ENCODE measurements at regions not wholly inside any gene's neighbourhood (a gene's known extent, or its start where the extent isn't known, plus 50 kb on each side); places are given as distances from the start of the nearest gene placed in this dataset.
A peak's percentile ranks its signal among the peaks of the same experiment; 100 is the strongest.
"Not testable (repeated sequence)": the region's sequence is repeated elsewhere in the genome, so short reads cannot be mapped to it uniquely, and the experiment has no call there.

DNA sequence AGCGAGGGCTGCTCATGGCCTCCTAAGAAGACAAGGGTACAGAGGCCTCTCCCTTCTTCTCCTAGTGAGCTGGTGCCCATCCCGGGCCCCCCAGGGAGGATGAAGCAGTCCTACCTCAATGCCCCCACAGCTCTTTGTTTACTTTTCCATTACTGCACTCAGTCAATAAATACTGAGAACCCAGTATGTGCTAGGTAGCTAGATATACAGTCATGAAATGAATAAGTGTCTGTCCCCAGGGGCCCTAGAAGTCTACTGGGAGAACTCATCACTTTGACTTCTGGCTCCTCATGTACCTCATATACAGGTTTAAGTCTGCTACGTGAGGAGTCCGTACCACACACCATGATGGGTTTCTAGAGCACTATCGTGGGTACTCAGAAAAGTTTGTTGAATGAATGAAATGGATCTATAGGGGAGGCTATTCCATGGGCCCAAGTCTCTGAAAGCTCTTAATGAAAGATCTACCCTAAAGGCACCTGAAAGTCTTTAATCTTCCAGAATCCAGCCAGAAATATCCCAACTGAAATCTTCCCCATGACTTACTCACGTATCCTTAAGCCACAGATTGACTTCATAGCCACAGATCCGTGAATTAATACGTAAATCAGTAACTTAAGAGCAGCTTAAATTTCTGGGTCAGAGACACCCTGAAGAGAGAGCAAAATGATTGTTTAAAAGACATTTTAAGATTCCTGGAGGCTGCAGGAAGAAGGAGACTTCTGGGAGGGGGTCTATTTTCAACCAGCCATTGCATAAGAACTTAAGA lies 51.6 kb upstream of the POMP start:
- no peak for DNase-seq

DNA sequence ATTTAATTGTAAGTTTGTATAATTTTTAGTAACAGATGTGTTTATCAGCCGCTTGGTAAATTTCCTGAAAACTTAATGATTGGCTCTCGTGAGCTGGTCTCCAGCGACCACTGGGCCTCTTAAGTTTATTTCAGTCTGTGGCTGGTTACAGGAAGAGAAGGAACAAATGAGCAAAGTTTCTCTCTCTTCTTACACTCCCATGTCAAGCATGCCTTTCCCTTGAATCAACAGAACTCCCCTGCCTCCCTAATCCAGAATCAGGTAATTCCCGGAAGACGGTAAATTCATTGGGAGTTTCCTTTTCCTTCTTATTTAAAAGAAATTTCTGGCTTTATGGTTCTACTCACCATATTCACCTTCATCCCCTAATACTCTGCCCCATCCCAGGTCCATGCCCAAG lies 52.5 kb upstream of the POMP start:
- no peak for DNase-seq

DNA sequence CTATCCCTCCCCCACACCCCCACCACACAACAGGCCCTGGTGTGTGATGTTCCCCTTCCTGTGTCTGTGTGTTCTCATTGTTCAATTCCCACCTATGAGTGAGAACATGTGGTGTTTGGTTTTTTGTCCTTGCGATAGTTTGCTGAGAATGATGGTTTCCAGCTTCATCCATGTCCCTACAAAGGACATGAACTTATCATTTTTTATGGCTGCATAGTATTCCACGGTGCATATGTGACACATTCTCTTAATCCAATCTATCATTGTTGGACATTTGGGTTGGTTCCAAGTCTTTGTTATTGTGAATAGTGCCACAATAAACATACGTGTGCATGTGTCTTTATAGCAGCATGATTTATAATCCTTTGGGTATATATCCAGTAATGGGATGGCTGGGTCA lies 53.8 kb upstream of the POMP start:
- not testable (repeated sequence) for DNase-seq

DNA sequence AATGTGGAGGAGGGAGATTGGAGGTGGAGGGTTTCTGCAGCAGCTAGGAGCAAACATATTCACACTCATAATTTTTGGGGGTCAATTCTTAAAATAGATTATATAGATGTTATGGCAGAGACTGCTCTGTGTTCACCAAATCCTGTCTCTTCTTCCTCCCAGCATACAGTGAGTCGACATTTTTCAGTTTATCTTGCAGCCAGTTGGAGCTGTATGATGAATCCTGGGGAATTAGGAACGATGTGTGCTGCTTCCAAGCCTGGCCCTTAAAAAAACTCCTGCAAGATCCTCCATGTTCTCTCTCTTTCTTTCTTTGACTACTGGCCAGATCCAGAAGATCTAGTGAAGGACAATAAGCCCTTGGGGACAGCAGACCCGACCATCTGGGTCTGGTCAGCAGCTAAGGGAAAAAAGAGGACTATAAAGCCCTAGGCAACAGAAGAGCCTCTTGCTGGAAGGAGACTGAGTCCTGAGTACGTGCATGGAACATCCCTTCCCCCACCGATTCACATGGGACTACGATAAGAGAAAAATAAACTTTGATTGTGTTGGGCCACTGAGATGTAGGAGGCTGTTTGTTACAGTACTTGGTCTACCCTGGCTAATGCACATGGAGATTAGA lies 55.8 kb upstream of the POMP start:
- no peak for DNase-seq

DNA sequence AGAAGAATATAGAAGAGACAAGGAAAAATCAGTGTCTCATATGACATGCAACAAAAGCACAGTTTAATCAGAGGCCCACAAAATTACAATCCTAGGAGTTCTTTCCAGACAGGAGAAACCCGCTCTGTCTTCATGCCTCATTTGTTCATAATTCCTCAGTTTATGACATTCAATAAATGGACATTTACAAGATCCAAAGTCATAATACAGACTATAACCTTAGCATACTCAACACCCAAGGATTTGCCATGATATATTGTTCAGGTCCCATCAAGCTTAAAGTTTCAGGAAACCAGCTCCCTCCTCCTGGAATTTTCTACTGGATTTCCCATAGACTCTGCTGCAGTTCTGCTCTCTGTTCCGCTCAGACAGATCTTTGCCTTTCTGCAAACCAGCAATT lies 56.4 kb upstream of the POMP start:
- DNase-seq: no peak

DNA sequence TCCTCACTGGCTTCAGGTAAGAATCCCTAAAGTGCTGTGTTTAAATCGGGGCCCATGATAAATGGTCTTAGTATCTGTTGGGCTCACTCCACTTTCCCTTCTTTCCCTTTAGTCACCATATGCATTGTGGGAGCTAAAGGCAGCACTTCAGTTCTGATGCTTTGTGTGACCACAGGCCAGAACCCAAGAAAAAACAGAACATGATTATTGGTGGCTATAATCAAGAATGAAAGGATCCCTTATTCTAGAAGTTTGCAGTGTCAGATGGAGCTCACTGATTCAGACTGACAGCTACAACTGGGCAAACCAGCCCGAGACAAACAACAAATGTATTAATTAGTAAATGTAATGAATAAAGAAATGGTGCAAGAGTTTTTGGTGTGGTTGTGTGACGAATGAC lies 57.3 kb upstream of the POMP start:
- no peak for DNase-seq

DNA sequence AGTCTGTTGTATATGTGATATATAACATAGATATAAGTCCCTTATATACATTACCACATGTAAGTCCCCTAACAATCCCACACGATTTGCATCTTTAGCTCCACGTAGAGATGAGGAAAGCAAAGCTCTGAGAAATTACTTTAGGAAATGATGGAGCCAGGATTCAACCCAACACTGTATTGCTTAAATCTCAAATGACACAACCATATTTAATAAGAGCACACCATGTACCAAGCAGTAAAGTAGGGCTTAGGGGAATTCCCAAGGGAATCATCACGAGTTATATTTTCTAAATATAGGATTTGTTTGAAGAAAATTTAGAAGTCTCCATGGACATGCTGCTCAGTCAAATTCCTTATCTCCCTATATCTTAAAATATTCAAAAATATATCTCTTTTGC lies 61.3 kb upstream of the POMP start:
- no peak for DNase-seq

DNA sequence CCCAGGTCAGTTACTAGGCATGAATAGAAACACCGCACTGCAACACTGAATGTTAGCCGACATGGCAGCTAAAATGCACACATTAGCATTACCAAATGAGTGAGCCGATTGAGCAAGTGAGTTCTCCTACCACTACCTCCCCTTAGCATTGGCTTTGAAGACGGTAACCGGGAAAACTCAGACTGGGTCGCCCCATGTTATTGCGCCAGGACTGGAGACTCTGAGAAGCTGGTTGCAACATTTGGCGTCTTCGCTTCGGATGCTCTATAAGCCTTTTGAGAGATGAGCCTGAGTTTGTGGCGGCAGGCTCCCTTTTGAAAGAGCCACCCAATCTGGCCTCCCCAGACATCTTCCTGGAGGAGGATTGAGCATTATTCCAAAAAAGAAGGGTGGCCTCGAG lies 68.5 kb upstream of the POMP start:
- DNase-seq: no peak

DNA sequence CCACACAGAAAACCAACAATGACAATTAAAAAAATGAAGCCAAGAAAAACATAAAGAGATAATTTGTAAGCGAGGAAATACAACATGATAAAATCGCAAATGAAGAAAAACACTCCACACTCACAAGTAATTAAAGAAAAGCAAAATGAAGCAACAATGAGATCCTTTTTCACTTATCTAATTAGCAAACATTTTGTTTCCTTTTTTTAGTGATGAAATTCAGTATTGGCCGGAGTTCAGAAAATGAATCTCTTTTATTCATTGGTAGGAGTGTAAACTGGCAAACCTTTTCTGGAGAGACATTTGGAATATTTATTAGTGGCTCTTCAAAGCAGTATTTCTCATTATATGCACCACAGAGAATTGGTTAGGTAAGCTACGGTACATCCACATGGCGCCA lies 70.6 kb upstream of the POMP start:
- DNase-seq: no peak

DNA sequence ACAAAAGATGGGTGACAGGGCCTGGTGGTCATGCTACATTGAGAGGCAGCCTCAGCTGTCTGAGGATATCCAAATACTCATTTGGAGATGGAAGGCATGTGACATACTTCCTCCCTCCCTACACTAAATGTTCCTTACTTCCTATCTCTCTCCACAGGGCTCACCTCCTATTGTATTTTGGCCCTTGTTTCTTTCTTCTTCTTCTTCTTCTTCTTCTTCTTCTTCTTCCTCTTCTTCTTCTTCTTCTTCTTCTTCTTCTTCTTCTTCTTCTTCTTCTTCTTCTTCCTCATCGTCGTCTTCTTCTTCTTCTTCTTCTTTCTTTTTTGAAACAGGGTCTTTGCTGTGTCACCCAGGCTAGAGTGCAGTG lies 71.8 kb upstream of the POMP start:
- no peak for DNase-seq

DNA sequence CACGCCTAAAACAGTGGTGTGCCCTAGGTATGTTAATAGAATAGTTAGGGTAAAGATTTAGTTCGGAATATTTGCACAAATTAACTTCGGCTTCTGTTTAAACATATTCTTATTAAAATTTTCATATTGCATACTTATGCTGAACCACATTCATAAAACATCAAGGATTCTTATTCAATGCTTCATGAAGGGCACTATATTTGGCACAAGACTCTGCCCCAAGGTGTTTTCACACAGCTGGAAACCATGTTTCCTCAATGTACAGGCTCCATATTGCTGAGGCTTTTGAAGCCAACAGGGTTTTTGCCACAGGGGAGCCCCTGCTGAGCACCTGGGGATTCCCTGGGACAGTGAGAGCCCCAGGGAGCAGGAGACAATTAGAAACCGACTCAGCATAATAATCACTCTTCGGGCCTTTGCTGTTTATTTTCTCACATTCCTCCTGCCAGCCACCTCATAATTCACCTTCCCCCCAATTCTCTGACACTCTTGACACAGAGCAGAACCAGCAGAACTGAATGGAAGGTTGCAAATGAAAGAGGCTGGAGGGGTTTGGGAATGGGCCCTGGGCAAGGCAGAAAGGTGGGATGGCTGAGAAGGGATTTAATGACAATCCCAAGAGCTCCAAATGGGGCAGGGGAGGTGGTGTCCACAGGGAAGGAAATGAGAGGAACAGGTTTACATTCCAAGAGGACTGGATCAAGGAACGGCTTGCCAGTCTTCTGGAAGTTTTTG lies 72.3 kb upstream of the POMP start:
- no peak for DNase-seq

DNA sequence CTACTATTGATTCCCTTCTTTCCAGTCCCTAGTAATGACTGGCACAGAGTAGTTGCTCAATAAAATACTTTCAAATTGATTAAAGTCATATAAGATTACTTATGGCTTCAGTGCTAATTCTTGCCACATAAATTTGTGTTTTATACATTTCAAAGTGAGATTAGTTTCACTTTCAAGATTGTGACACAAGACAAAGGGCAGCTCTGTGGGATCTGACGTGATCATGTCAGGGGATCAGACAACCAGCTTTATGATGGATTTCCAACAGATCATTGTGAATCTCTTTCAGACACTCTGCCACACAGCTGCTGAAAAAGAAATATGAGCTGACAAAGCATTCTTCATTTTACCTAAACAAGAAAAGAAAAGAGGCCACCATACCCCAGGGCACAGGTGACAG lies 73.4 kb upstream of the POMP start:
- no peak for DNase-seq

DNA sequence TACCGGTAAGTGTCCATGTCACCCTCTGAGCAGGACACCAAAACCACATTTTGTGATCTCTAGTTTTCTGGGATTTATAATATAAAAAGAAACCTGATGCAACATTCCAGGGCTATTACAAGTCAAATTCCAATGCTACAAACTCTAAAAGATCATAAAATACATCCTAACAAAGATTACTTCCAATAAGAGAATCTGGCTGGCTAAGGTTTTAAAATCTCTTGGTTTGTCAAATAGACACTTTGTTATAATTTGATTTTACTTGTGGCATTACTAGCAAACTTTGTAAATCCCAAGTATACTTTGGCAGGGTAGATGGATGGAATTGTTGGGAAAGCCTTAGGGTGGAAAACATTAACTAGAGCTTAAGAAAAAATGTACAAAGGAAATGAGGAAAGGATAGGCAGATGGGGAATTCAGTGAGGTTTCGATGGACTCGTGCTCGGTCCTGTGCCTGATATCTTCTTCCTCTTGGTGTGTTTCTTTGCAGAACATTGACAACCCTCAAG lies 74.0 kb upstream of the POMP start:
- DNase-seq: no peak

DNA sequence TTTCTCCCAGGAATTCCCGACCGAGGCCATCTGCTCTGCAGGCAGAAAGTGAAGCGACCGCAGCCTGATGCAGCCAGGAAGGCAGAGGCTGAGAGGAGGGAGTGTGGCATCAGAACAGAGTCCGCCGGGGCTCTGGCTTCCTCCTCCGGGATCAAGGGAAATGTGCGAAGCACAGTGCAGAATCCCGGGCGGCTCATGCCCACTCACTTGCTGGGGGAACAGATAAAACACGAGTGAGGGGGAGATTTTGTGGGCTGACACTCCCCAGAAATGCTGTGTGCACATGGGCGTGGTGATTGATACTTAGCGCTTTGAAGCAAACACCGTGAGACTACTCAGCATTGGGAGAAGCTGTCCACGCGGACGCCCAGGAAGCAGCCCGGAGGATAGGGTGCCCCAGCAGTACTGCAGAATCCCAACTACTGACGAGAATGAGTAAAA lies 75.3 kb upstream of the POMP start:
- DNase-seq: no peak

DNA sequence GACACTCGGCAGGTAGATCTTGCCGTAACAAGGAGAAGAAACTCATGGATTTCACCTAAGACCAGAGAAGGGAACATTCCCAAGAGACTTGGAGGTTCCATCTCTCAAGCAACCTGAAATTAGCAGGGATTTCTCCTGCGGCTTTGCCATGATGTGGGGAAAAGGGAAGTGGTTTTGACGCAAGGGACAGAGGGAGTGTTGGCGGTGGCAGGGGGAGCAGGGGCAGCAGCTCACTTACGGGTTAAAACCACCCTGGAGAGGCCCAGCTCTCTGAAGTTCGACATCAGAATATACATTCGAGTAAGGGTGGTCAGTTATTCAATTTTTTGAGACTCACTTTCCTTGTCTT lies 76.1 kb upstream of the POMP start:
- DNase-seq: no peak

DNA sequence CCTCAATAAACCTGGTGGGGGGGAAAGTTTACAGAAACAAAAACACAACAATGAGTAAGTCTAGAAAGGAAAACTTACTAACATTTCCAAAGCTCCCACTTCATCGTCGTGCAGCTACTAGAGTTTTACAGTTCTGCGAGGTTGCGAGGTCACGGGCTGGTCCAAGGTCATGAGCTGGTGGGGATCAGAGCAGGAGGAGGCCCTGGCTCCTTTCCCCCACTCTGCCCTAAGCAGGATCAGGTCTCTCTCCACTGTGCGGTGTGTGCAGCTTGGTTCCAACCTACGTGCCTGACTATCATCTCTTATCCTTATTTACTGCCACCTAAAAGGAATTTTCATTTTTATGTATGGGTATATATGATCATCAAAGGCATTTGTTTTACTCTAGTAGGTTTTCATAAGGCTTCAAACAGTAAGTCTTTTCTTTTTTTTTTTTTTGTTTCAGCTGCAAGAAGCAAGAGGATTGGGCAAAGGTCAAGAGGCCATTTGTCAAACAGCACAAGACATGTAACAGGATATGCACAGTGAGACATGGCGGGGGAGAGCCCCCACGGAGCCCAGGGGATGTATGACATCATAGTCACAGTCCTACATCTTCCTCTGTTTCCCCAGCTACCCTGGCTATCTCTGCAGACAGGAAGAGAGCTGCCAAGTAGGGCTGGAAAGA lies 76.6 kb upstream of the POMP start:
- no peak for DNase-seq

DNA sequence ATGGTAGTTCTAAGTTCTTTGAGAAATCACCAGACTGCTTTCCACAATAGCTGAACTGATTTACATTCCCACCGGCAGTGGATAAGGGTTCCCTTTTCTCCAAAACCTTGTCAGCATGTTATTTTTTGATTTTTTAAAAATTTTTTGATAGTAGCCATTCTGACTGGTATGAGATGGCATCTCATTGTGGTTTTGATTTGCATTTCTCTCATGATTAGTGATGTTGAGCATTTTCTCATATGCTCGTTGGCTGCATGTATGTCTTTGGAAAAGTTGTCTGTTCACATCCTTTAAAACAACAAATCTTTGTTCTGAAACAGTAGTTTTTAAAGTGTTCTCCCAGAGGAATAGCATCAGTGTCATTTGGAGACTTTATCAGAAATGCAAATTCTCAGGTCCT lies 77.5 kb upstream of the POMP start:
- no peak for DNase-seq

DNA sequence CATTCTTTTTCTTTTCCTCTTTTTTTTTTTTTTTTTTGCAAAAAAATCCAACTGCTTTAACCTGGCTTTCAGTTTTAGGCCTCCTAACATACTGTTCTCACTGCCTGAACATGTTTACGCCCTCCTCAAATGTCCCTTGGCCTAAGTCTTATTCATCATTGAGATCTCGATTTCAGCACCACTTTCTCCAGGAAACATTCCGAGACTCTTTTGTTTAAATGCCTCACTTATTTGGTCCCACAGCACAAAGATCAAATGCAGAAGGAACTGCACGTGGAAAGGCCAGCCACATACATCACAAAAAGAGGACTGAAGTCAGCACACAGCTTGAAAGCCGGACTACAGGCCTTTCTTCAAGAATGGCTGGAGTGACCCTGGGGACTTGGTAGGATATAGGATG lies 79.2 kb upstream of the POMP start:
- no peak for DNase-seq

DNA sequence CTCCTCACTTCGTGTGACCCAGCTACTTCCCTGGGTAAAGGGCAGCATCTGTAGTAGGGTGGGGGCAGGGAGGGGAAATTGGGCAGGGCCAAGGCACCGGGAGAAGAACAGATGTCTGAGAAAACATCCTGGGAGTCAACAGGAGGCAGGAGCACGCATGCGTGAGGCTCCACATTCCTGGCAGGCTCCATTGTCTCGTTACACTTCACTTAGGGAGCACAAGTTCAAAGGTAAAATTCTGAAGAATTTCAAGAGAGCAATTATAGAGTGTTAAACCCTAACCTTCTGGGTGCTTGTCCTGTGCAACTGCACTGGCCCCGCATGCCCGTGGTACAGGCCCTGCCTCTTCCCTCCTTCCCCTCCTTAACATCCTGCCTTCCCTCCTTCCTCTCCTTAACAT lies 79.6 kb upstream of the POMP start:
- no peak for DNase-seq

DNA sequence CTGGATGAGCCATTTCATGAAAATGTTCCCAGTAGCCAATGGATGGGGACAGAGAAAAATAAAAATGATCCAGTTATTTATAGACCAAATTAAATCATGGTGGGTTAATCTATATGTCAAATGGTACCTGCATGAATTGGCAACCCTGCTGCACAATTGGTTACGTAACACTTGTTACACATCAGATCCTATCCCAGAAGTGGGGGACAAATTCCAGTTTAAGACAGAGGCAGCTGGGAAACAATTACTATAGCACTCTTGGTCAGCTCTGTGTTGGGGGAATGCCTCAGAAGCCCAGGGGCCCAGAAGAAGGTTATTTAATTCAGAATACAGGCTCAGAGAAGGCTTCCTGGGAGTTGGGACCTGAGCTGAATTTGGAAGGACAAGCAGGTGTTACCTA lies 81.1 kb upstream of the FLT1 start:
- no peak for DNase-seq

DNA sequence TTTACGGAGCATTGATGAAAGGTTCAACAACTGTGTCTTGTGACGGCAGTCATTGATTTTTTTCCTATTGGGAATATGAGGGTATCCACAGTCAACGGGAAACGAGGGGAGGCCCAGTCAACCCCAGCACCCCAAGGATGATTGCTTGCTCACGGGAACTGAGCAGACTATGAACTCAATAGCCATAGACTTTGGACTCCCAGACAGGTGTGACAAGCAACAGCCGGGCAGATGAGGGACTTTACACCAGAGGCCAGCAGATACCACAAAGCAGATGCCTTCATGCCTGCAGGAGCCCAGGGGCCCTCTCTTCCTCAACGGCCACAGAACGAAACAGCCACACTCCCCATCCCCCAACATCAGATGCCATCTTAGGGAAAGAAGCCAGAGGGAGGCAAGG lies 80.3 kb upstream of the FLT1 start:
- no peak for DNase-seq

DNA sequence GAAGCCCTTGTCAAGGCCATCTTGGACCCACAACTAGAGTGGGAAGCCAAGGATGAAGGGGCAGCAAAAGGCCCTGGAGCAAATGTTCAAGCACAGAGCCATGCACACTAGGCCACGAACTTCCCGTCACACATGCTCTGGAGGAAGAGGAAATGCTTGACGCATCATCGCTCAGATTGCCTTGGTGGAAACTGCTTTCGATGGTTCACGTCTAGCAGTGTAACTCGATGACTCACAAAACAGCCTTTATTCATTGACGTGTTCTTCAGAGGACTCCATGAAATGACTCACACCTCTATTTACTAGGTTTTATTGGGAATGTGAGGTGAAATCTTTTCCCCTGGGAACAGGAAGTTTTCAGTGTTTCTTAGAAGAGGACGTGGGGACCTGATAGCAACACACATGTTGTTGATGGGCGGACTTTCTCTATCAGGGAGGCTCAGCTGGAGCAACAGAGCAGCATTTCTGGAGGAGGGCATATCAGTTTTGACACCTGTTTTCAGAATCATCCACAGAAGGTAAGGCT lies 79.8 kb upstream of the FLT1 start:
- peak; percentile 5 to 76 for DNase-seq

DNA sequence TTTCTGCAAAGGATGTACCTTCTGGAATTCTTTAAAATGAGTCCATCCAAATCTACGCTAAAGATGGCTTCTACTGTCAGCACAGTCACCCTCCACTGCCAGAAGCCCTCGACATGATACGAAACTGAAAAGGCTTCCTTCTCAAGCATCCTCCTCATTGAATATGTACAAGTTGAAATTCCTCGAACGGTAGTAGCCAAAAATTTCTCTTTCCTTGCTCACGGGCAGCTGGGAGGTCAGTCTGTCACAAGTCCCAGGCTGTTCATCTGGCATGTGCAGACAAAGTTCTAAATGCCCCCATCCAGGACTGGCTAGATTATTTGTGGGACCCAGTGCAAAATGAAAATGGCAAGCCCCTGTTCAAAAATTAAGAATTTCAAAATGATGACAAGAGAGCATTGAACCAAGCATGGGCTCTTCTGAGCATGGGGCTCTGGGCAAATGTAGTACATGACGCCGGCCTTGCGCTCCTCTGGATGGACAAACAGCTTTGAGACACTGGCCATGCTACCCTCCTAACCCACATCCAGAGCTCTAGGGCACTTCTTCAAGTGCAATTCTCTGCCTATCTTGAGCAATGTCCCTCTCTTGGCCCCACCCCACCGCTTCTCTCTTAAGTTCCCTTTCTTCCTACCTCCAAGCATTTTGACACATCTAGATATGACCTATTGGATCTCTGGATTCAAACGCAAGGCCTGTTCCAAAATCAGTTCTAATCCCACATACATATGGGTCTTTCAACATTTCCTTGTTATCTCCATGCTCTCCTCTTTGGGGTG lies 78.9 kb upstream of the FLT1 start:
- DNase-seq: peak in 1 of 2 donors; percentile 51
